HepG2 (cell line): ENCODE measurements at regions not wholly inside any gene's neighbourhood (a gene's known extent, or its start where the extent isn't known, plus 50 kb on each side); places are given as distances from the start of the nearest gene placed in this dataset.

ENCODE experiments used
- ATAC-seq: fragments of 200-7000 bp; cut with Tn5 transposase; 3 replicates; pipeline ENCODE4 v1.9.1; 2020; ENCODE audit warnings: mild to moderate bottlenecking, moderate library complexity
- BruUV-seq: library from RNA; stranded (reverse); fragments of 400-500 nt; replicated peaks from 2 replicates; lab custom pipeline; 2021; lab: Mats Ljungman, UMichigan
- CTCF ChIA-PET: fragments of 300-600 bp; formaldehyde crosslinking; extraction: SDS; loops from one replicate; lab custom pipeline; 2021; ENCODE audit warnings: low total read pairs, inconsistent platforms, low intra/inter-chr PET ratio; lab: Yijun Ruan, JAX
- POLR2A ChIA-PET: fragments of 350-600 bp; sonication (Branson Sonifier 250); formaldehyde crosslinking; loops from one replicate; lab custom pipeline; 2020; ENCODE audit warnings: antibody characterized with exemption, inconsistent platforms; lab: Yijun Ruan, JAX
- DNase-seq: peaks from one replicate; pipeline ENCODE4 v3.0.0-alpha.2; 2015; ENCODE audit warnings: low spot score
- FAIRE-seq: peaks from 3 replicates; lab custom pipeline; 2011; peaks lifted over from hg19 to GRCh38; lab: Jason Lieb, UNC
- H2AFZ ChIP-seq: one replicate; pipeline ENCODE4 v1.6.1; 2011; ENCODE audit warnings: low read length, inconsistent platforms
- H3K27ac ChIP-seq: fragments of 300-600 bp; 3 replicates; pipeline ENCODE4 v1.8.0; 2011; ENCODE audit warnings: mixed run types, mild to moderate bottlenecking, mixed read lengths, low read length, inconsistent platforms; ENCODE audit not compliant: insufficient read depth; ENCODE audit errors: extremely low read length
- H3K27me3 ChIP-seq, 2 experiments: fragments of 200-600 bp in 1 of 2; 2 replicates in 1 of 2; 3 replicates in 1 of 2; pipeline versions ENCODE4 v1.6.0 to v1.8.0; 2011; ENCODE audit warnings: low read length in 2 of 2, mild to moderate bottlenecking in 2 of 2, moderate library complexity in 2 of 2, inconsistent platforms in 1 of 2; ENCODE audit not compliant: insufficient read depth in 2 of 2, control insufficient read depth in 1 of 2
- H3K36me3 ChIP-seq, 2 experiments: fragments of 200-600 bp in 1 of 2; replicated peaks in 1 of 2; 2 replicates in 1 of 2; 3 replicates in 1 of 2; pipeline versions ENCODE4 v1.5.1 to v1.8.0; 2011; ENCODE audit warnings: low read length in 2 of 2, inconsistent platforms in 1 of 2; ENCODE audit not compliant: insufficient read depth in 2 of 2, control insufficient read depth in 1 of 2
- H3K4me1 ChIP-seq: 2 replicates; pipeline ENCODE4 v1.5.1; 2012; ENCODE audit warnings: low read length, inconsistent platforms; ENCODE audit not compliant: insufficient read depth
- H3K4me2 ChIP-seq: 2 replicates; pipeline ENCODE4 v1.6.0; 2011; ENCODE audit warnings: low read depth, low read length, inconsistent platforms
- H3K4me3 ChIP-seq, 3 experiments: fragments of 200-600 bp in 1 of 3; sonication (generic), shearing (Covaris generic) in 1 of 3; replicated peaks in 1 of 3; 2 replicates each; pipeline ENCODE4 v1.5.1; 2011 to 2016; ENCODE audit warnings: low read length in 3 of 3, inconsistent platforms in 2 of 3, low read depth in 2 of 3, mild to moderate bottlenecking in 2 of 3, control low read depth in 1 of 3, mixed read lengths in 1 of 3; ENCODE audit not compliant: insufficient read depth in 1 of 3
- H3K79me2 ChIP-seq: one replicate; pipeline ENCODE4 v1.6.1; 2011; ENCODE audit warnings: low read length, inconsistent platforms; ENCODE audit not compliant: insufficient read depth
- H3K9ac ChIP-seq: 2 replicates; pipeline ENCODE4 v1.6.0; 2011; ENCODE audit warnings: mild to moderate bottlenecking, low read depth, low read length, inconsistent platforms; ENCODE audit not compliant: insufficient read depth
- H3K9me3 ChIP-seq: 2 replicates; pipeline ENCODE4 v1.5.1; 2012; ENCODE audit warnings: mild to moderate bottlenecking, low read length
- H4K20me1 ChIP-seq: 2 replicates; pipeline ENCODE4 v1.6.0; 2011; ENCODE audit warnings: inconsistent platforms, mild to moderate bottlenecking, low read length, moderate library complexity; ENCODE audit not compliant: insufficient read depth
- NFATC3 ChIP-seq: sonication (generic); formaldehyde crosslinking; IDR thresholded peaks from 2 replicates; pipeline ENCODE4 v1.5.1; 2020; ENCODE audit warnings: mild to moderate bottlenecking, missing genetic modification reagents
- RARG ChIP-seq: sonication (generic); formaldehyde crosslinking; IDR thresholded peaks from 2 replicates; pipeline ENCODE4 v1.4.0; 2020; ENCODE audit warnings: low read depth, mild to moderate bottlenecking, missing genetic modification reagents
- TSC22D2 ChIP-seq: sonication (generic); formaldehyde crosslinking; IDR thresholded peaks from 2 replicates; pipeline ENCODE4 v1.5.1; 2020; ENCODE audit warnings: missing genetic modification reagents, mild to moderate bottlenecking, borderline replicate concordance
- ZIK1 ChIP-seq: sonication (generic); formaldehyde crosslinking; IDR thresholded peaks from 2 replicates; pipeline ENCODE4 v1.5.0; 2020; ENCODE audit warnings: mild to moderate bottlenecking, low read depth, missing genetic modification reagents, borderline replicate concordance
- ZNF33B ChIP-seq: sonication (generic); formaldehyde crosslinking; IDR thresholded peaks from 2 replicates; pipeline ENCODE4 v1.5.1; 2020; ENCODE audit warnings: mild to moderate bottlenecking, missing genetic modification reagents
- whole genome bisulfite sequencing: methylation state at CpG from one replicate; pipeline ENCODE4 v1.1.6; 2017; ENCODE audit warnings: low lambda C conversion rate; 5-methylcytosine and 5-hydroxymethylcytosine counted together
- in situ Hi-C: cut with HindIII; loops from 2 replicates; pipeline ENCODE4 v1.10.0; 2017; ENCODE audit warnings: low pct_unique_long_range_greater_than_20kb; ENCODE audit not compliant: extremely low pct_ligation_motif_present
- intact Hi-C: fragments of 100-400 bp; cut with micrococcal nuclease; formaldehyde crosslinking; loops from one replicate; pipeline ENCODE4 v1.10.0; 2022; ENCODE audit not compliant: unreplicated experiment
- TF ChIP-seq, protein P1 (sequence below): sonication (generic); formaldehyde crosslinking; IDR thresholded peaks from 2 replicates; pipeline ENCODE4 v1.5.0; 2020; ENCODE audit warnings: missing genetic modification reagents, mild to moderate bottlenecking, borderline replicate concordance
- TF ChIP-seq, protein P2 (sequence below): sonication (generic); formaldehyde crosslinking; IDR thresholded peaks from 2 replicates; pipeline ENCODE4 v1.4.0; 2020; ENCODE audit warnings: missing genetic modification reagents

DNA sequence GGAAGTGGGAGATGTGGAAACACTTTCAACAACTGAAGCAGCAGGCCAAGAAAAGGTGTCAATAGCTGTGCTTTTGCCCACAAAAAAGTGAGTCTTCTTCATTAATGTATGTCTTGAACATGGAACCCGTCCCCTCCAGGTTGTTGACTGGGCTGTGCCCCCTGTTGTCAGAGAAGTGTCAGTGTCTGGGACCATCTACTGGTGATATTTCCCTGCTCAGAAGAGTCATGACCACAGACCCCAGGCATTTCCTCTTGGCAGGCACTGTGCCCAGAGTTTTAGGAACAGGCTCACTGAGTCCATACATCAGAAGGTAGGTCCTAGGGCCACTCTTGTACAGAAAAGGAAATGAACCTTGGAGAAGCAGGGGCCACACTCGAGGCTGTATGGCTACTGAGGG is 54.8 kb upstream of the LARS2 start:
- Histone ChIP-seq H3K4me3 (no peak overlapping the region), H3K9ac (no peak overlapping the region), H4K20me1 (no peaks in the 10 kb centered on the region), H3K4me2 (no peak overlapping the region), H3K4me1 (no peaks in the 10 kb centered on the region), H2AFZ (no peak overlapping the region), H3K27me3 (peaks cover 0 to 46% of the 10 kb centered on the region in 2 experiments; a peak in 4 of 5 replicates), H3K36me3 (no peaks in the 10 kb centered on the region), H3K9me3 (no peaks in the 10 kb centered on the region), H3K79me2 (no peaks in the 10 kb centered on the region), H3K27ac (no peak overlapping the region)
- POLR2A ChIA-PET = no interaction called here
- in situ Hi-C loops (no loop called here), intact Hi-C loops (no loop called here)
- DNase-seq (no peak), FAIRE-seq (no peak), ATAC-seq (no peak)
- 0% methylated on average over 1 of the region's 2 CpGs for WGBS
- CTCF ChIA-PET = no interaction called here
- no TSS peak for BruUV-seq
- TF ChIP-seq, protein P1, sequence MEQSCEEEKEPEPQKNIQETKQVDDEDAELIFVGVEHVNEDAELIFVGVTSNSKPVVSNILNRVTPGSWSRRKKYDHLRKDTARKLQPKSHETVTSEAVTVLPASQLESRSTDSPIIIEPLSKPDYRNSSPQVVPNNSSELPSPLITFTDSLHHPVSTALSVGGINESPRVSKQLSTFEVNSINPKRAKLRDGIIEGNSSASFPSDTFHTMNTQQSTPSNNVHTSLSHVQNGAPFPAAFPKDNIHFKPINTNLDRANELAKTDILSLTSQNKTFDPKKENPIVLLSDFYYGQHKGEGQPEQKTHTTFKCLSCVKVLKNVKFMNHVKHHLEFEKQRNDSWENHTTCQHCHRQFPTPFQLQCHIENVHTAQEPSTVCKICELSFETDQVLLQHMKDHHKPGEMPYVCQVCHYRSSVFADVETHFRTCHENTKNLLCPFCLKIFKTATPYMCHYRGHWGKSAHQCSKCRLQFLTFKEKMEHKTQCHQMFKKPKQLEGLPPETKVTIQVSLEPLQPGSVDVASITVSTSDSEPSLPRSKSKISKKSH (CRISPR knock-in tag) = no peak
- TF ChIP-seq ZNF33B (CRISPR knock-in tag) (no peak), RARG (no peak), TSC22D2 (CRISPR knock-in tag) (no peak), ZIK1 (CRISPR knock-in tag) (no peak), NFATC3 (CRISPR knock-in tag) (no peak)
- TF ChIP-seq, protein P2, sequence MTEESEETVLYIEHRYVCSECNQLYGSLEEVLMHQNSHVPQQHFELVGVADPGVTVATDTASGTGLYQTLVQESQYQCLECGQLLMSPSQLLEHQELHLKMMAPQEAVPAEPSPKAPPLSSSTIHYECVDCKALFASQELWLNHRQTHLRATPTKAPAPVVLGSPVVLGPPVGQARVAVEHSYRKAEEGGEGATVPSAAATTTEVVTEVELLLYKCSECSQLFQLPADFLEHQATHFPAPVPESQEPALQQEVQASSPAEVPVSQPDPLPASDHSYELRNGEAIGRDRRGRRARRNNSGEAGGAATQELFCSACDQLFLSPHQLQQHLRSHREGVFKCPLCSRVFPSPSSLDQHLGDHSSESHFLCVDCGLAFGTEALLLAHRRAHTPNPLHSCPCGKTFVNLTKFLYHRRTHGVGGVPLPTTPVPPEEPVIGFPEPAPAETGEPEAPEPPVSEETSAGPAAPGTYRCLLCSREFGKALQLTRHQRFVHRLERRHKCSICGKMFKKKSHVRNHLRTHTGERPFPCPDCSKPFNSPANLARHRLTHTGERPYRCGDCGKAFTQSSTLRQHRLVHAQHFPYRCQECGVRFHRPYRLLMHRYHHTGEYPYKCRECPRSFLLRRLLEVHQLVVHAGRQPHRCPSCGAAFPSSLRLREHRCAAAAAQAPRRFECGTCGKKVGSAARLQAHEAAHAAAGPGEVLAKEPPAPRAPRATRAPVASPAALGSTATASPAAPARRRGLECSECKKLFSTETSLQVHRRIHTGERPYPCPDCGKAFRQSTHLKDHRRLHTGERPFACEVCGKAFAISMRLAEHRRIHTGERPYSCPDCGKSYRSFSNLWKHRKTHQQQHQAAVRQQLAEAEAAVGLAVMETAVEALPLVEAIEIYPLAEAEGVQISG (CRISPR knock-in tag) = no peak
